GM18867 (cell line): ENCODE measurements at regions not wholly inside any gene's neighbourhood (a gene's known extent, or its start where the extent isn't known, plus 50 kb on each side); places are given as distances from the start of the nearest gene placed in this dataset.

Source experiments
- ATAC-seq: cut with Tn5 transposase; IDR thresholded peaks from one replicate; pipeline ENCODE4 v1.9.1; 2021; ENCODE audit warnings: mild to moderate bottlenecking, moderate library complexity; ENCODE audit not compliant: unreplicated experiment

DNA sequence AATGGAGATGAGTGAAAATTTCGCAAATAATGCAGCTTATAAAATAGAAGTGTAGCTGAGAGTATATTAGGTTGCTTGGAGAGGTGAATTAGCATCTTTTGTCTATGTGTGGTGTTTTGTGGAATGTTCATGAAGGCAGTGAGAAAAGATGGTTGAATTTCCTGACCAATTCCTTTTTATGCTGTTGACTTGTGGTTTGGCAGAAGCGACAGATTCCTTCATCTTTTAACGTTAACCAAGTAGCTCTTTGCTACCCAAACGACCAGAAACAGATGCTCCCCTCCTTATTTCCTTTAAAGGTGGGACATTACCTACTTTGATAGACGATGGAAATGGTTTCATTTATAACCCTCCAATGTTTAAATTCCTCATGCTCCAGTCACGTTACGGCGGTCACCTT lies 390.5 kb downstream of the QKI start:
- no peak for ATAC-seq

DNA sequence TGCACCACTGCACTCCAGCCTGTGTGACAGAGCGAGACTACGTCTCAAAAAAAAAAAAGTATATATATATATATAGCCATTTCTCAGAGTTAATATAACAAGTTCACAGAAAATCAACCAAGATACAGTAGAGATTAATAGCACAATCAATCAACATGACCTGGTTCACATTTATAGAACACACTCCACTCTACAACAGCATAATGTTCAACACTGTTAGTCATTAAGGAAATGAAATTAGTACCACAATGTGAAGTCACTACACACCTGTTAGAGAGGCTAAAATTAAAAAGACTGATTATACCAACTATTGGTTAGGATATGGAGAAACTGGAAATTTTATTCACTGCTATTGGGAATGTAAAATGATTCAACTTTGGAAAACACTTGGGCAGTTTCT lies 387.7 kb downstream of the QKI start:
- ATAC-seq: no peak

DNA sequence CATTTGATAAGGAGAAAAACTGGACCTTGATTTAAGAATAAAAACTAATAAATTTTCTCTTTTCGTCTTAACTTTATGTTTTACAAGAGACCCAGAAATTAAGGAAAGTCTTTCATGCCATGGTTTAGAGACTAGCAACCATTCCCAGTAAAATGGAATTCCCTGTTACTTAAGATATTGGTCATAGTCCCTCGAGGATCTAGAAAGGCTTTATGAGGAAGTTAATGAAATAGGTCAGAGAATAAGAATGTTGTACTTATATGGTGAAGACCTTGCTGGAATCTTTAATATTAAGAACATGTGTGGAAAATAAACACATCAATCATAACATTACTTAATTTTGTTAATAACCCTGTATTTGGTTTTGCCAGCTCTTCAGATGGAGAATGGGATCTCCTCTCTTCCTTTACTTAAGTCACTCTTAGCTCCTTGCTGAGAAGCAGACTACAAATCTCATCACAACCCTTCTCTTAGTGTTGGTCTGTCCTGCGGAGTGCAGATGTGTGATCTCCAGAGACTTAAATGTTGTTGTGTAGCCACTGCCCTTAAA lies 382.9 kb downstream of the QKI start:
- ATAC-seq: no peak

DNA sequence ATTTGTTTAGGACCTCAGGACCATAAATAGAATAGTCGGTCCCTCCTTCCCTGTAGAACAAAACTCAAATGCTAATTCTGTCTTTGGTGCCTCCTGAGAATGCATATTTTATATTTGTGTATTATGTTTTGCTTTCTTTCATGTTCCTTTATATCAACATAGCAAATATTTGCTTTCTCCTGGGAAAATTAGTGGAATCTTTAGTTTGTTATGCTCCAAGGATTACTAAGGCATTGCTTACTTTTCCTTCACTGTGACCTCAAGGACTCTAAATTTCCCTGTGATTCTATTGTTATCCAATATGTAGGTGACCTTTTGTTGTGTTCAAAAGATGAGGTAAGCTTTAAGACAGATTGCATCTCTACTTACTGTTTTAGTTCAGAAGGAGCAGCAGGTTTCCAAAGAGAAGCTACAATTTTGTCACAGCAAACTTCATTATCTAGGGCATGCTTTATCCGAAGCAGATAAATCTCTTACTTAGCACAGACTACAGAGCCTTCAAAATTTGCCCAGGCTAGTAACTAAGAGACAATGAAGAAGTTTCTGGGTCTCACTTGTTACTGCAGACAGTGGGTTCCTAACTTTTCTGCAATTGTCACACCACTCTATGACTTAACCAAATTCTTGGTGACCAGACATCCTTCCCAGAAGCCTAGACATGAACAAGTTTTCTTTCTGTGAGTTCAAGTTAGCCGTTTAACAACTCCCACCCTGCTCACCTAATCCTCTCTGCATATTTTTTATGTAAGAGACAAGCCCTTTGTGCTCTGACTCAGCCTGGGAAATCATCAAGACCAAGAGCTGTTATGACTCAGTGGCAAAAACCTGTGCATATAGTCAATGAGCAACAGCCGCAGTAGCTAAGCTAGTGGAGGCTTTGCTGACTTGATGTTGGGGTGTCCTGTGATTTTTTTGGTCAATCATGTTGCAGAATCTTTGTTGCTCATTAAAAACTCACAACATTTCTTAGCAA lies 378.8 kb downstream of the QKI start:
- ATAC-seq: peak; percentile 95

DNA sequence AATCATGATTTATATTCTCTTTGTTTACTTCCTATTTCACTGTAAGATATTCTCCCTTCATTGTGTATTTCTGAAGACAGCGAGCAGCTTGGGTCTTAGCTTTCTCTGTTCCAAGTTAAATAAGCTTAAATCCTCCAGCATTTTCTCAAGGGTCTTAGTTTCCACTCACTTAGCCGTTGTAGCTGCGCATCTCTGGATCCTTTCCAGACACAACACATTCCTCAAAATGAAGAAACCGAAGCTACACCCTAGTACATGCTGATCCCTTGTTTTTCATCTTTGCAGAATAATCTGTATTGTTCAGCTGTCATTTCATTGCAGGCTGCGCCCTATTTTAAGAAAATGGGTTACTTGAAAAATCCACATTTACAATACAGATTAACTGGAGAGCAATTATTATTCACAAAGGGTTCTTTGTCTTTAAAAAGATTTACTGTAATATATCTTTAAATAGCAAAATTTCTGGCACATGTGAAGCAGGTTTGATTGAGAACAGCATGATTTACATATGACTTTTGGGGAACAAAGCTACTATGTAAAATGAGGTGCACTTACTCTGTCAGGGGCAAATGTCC lies 375.8 kb downstream of the QKI start:
- ATAC-seq: no peak

DNA sequence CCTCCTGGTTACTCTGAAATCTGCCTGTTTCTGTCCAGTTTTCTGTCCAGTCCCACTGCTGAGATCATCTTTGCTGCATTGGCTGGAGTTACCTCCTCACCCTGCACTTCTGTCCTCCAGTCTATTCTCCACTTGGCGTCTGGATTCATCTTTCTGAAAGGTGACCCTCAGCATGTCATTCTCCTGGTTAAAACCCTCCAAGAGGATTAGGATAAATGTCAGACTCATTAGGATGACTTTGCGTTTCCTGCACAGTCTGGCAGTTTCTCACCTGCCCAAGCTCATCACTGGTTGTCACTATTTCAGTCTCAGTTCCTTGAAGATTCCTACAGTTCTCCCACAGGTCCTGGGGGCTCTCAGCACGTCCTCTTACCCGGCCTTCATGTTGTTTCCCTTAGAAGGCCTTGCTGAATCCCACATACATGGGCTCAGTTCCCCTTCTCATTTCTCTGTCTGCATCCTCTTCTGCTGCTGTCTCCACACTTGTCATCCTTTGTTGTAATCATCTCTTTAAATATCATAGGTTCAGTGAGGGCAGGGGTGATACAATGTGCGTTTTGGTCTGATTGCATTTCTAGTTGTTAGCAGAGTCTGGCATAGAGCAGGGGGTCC lies 374.8 kb downstream of the QKI start:
- no peak for ATAC-seq

DNA sequence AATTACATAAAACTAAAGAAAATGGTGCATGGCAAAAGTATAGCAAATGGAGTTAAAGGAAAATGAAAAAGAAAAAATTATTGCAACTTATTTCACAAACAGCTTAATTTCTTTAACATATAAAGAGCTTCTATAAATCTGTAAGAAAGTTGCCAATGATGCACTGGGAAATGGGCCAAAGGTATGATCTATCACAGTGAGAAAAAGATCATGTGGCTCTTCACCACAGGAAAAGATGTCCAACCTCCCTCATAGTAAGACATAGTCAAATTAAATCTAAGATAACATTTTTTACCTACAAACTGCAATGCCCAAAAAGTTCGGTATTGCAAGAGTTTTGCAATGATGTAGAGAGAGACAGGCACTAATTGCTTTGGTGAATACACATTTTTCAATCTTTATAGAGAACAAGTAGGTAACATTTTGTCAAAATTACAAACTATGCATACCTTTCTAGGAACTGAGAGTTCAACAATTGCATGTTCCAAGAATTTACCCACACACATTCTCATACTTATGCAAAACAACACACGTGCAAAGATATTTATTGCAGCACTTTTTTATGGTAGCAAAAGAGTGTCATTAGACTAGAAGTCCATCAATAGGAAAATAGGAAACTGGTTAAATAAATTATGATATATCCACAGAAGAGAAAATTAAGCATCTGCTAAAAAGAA lies 372.6 kb downstream of the QKI start:
- ATAC-seq: no peak

DNA sequence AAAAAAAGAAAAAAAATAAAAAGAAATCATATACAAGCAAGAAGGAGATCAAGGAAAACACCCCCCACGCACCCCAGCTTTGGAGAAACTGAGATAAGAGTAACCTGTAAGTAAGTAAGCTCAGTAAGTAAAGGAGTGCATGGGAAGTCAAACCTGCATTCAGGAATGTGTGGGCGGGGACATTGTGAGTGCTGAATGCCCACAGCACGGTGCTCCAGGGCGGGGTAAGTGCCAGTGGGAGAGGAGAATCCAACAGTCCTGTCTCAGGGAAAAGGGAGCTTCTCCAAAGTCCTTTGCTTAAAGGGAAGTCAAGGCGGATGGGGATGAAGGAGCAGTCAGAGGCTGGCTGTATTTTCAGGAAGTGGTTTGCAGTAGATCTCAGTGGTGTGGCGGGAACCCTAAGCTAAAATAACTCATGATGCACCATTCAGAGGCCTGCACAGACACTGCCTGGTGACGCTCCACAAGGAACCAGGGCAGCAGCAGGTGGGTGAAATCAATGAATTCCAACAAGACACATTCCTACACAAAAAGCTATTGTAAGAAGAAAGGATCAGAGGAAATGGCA lies 368.0 kb downstream of the QKI start:
- peak; percentile 81 for ATAC-seq

DNA sequence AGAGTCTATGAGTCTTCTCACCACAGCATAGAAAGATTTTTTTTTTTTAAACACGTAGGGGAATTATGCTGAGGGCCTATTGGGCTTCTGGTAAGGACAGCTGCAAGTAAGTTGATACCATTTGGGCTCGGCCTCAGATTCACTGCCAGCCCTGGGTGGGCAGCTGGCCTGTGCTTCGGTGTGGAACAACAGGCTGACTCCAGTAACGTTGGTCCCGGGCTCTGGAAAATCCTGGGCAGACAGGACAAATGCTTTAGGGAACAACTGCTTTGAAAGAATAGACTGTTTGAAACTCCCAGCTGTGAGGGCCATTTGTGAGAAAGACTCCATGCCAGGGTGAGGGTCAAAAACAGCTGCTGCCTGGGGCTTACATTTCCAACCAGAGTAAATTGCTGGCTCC lies 366.5 kb downstream of the QKI start:
- ATAC-seq: no peak

DNA sequence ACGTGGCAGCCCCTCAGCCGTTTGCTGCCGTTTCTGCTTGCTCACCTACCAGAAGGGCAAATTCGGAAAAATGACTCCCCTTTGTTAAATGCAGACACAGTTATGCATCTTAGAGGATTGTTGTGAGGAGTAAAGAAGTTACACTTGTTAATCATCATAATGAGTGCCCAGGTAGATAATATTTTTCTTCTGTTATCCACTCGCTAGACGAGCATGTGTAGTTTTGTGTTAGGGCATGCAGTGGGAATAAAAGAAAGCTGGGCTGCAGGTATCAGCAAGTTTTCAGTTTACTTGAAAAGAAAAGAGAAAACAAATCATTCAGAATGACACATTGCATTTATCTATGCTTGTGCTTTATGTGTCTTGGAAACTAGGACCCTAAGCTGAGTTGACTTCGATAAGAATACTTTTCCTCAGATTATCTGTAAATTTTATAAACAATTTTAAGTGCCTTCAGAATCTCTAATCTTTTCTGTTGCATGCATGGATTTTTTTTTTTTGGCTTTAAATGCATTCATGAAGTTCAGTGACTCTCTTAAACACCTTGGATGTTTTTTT lies 365.3 kb downstream of the QKI start:
- no peak for ATAC-seq

DNA sequence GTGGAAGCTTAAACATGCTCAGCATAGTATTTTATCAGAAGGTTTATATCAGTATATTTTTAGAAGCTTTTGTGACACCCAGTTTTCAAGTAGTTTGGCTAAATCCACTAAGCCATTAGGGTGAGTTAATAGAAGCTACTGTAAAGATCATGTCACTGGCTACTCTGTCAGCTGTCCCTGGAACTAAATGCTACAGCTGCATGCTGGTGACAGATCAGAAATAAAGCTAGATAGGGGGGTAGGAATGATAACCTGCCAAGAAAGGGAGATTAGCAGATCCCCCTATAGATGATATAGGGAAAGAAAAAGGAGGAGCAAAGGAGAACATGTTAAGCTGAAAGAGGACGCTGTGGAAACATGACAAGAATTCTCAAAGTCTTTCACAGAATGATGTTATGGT lies 363.2 kb downstream of the QKI start:
- ATAC-seq: no peak

DNA sequence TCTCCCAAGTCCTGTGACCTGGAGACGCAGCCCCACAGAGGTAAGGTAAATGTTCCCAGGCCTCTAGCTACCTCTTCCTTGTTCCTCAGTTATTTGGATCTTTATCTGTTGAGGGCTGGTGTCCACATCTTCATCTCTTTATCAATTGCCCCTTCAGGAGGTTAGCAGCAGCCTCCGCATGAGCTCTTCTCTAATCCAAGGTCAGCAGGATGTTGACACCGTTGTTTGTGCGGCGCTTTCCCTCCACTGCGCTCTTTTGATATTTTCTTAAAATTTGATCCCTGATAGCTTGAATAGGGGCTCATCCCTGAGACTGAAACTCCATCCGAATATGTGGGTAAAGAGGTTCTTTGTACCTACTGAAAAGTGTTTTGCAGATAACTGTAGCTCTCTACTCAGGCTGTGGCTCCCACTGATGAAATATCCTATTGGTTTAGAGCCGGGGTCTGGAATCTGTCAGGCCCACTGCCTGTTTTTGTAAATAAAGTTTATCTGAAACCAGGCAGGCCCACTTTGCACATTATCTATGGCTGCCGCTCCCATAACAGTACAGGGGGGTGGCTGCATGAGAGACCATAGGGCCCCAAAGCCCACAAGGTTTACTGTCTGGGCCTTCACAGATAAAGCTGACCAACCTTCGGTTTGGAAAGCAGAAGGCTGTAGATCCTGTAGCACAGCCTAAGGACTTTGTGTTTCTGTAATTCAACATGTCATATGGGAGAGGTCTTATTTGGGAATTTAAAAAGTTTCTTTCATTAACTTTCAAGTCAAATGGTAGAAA lies 362.6 kb downstream of the QKI start:
- ATAC-seq: no peak

DNA sequence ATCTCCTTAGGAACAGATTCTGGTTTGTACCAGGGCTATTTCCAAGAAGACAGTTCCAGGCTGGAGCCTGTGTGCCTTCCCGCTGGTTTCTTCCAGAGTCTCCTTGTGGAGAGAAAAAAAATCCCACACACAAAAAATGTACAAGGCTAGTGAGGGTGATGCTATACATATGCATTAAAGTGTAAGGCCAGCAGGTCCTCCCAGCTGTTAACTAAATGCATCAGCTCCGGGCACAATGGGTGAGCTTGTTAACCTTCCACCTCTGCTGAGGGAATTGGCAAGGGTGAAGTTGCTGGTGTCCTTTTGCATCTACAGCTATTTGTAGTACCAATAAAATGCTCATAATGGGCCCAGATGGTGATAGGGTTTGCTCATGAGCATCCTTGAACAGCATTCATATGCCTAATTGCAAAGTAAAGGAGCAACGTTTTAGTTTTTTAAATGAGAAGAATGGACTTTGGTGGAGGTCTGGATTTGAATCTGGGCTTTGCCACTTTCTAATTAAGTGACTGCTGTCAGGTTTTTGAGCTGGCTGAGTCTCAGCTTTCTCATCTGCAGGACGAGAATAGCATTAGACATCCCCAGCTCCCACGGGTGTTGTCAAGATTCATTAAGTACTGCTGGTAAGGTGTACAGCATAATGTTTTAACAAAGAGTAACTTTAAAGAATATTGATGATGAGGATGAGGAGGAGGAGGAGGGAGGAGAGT lies 361.8 kb downstream of the QKI start:
- ATAC-seq: no peak

DNA sequence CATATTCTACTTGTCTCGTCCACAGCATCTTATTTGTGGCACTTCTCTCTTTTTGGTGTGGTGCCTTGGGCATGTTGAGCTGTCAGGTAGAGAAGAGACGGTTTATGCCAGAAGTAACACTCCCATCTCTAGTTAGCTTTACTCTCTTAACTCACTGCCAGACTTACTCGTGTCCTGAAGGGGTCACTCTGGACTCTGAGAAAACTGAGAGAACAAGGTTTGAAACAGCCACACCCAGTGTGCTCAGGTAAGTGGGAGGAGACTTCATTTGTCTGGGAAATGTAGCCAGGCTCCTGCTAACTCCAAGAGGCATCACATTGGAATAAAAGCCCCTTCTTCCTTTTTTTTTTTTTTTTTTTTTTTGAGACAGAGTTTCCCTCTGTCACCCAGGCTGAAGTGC lies 360.8 kb downstream of the QKI start:
- ATAC-seq: no peak

DNA sequence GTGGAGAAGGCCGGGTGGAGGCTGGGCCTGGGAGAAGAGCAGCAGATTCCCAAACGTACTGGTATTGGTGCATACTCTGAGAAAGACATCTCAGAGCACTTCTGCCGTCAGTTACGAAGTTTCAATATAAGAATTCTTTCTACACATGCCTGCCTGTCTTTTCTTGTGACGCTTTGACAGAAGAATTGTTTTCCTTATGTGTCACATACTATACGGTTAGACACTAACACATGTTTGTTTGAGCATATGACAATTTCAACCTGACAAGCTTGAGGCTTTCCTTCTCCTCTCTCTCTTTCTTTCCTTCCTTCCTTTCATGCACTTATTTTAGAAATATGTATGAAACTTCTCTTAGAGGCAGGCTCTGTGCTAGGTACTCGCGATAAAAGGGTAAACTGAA lies 360.0 kb downstream of the QKI start:
- no peak for ATAC-seq

DNA sequence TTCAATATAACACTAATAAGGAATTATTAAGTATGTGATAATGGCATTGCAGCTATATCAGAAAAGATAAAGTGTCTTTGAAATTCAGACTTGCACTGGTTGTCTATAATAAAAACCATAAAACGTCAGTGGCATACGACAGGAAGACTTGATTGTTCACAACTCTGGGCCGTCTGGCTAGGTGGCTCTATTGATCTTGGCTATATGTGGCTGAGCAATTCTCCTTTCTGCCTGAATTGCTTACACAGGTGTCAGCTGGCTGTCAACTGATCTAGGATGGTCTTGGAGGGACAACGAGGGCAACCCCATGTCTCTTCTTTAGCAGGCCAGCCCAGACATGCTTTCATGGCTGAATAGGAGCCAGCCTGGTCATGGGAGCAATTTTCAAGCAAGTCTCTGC lies 359.1 kb downstream of the QKI start:
- no peak for ATAC-seq

DNA sequence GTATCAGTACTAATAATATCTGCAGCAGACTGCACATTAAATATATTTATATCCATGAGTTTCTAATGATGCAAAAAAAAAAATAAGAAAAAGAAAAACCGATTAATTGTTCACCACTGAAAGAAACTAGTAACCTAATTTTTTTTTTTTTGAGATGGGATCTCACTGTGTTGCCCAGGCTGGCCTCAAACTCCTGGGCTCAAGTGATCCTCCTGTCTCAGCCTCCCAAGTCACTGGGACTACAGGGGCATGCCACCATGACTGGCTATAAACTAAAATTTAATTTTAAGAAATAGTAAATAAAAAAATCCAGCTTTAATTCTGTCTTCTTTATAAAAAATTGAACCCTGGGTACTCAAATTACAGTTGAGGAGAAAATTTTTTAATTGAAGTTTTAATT lies 358.2 kb downstream of the QKI start:
- ATAC-seq: no peak

DNA sequence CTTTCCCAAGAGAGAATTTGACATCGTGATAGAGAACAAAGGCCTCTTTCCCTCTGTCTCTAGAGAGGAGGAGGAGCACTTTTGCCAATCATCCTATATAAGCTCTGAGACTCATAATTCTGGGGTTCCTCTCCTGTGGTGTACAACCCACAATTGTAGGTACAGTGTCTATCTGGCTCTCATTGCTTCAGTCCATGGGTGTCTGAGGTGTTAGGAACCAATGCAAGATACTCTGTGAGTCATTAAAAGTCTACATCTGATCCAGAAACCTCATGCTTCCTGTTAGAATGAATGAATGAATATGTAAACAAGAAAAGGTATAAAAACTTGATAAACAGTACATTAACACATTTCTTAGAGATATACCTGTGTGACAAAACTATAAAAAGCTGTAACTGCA lies 356.7 kb downstream of the QKI start:
- ATAC-seq: no peak

DNA sequence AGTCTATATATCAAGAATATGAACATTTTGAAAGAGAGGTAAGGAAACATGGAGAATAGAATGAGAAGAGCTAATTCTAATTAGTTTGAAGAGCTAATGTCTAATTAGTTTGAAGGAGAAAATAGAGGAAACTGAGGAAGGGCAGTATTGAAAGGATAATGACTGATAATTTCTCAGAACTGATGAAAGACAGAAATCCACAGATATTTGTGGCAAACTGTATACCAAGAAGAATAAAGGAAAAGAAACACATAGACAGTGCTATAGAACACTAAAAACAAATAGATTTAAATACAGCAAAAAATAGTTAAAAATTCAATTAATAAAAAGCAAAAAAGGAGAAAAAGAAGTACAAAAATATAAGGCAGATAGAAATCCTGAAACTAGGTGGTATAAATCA lies 354.4 kb downstream of the QKI start:
- no peak for ATAC-seq
